SW480 (cell line): ENCODE measurements at regions not wholly inside any gene's neighbourhood (a gene's known extent, or its start where the extent isn't known, plus 50 kb on each side); places are given as distances from the start of the nearest gene placed in this dataset.

Experiments used
- DNase-seq: peaks from one replicate; pipeline ENCODE4 v3.0.0-alpha.2; 2016; ENCODE audit warnings: low spot score

- DNase-seq = no peak
These were observed 75.6 kb downstream of the ENGASE start for GRCh38 chr17:79150035-79150733.

- no peak for DNase-seq
These were observed 74.0 kb downstream of the ENGASE start for GRCh38 chr17:79148584-79148983.

GRCh38 chr17:79147746-79148506 is 73.3 kb downstream of the ENGASE start:
- no peak for DNase-seq

GRCh38 chr17:79146562-79146961 is 71.9 kb downstream of the ENGASE start:
- DNase-seq = no peak

- no peak for DNase-seq
These were observed 70.9 kb downstream of the ENGASE start for GRCh38 chr17:79145548-79145947.

GRCh38 chr17:79144133-79144532 is 69.5 kb downstream of the ENGASE start:
- DNase-seq = no peak

GRCh38 chr17:79142375-79142774 is 67.8 kb downstream of the ENGASE start:
- no peak for DNase-seq

- DNase-seq = no peak
These were observed 67.1 kb downstream of the ENGASE start for GRCh38 chr17:79141578-79142355.

- no peak for DNase-seq
These were observed 64.2 kb downstream of the ENGASE start for GRCh38 chr17:79138826-79139225.

GRCh38 chr17:79137789-79138165 is 63.2 kb downstream of the ENGASE start:
- DNase-seq = no peak

GRCh38 chr17:79137015-79137788 is 62.6 kb downstream of the ENGASE start:
- no peak for DNase-seq

GRCh38 chr17:79136596-79136995 is 62.0 kb downstream of the ENGASE start:
- DNase-seq = no peak
